Choroid plexus epithelial cell (primary cell): ENCODE measurements at regions not wholly inside any gene's neighbourhood (a gene's known extent, or its start where the extent isn't known, plus 50 kb on each side); places are given as distances from the start of the nearest gene placed in this dataset.
"Not testable (repeated sequence)": the region's sequence is repeated elsewhere in the genome, so short reads cannot be mapped to it uniquely, and the experiment has no call there.

Source experiments
- DNase-seq: peaks from one replicate; pipeline ENCODE4 v3.0.0-alpha.2; 2010; ENCODE audit warnings: low read depth
- H3K4me3 ChIP-seq: 2 replicates; pipeline ENCODE4 v1.5.1; 2011; ENCODE audit warnings: low read depth, mild to moderate bottlenecking, control low read depth, low read length, moderate library complexity
- TF ChIP-seq, protein P1 (sequence below): conservative IDR thresholded peaks from 2 replicates; pipeline ENCODE4 v1.5.1; 2011; ENCODE audit warnings: low read depth, mild to moderate bottlenecking, control low read depth, inconsistent platforms, low read length, moderate library complexity

DNA sequence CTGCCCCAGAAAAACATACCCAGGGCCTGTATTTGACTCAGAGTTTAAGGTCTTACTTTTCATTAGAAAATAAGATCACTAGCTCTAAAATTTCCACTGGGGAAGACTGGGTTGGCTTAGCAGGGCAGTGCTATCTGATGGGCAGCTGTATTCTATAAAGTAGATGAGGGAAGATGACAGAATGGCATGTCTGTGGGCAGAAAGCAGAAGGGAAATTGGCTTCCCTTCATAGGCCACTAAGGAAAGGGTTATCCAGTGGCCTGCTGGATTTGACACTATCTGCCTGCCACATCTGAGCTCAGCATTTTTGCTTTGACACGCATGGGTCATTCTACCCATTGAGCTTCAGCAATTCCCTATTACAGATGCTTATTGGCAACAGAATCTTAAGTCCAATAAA lies 461.3 kb upstream of the RASGRP1 start:
- DNase-seq, result no peak
- no peak overlapping the region for H3K4me3 ChIP-seq
- TF ChIP-seq, protein P1, sequence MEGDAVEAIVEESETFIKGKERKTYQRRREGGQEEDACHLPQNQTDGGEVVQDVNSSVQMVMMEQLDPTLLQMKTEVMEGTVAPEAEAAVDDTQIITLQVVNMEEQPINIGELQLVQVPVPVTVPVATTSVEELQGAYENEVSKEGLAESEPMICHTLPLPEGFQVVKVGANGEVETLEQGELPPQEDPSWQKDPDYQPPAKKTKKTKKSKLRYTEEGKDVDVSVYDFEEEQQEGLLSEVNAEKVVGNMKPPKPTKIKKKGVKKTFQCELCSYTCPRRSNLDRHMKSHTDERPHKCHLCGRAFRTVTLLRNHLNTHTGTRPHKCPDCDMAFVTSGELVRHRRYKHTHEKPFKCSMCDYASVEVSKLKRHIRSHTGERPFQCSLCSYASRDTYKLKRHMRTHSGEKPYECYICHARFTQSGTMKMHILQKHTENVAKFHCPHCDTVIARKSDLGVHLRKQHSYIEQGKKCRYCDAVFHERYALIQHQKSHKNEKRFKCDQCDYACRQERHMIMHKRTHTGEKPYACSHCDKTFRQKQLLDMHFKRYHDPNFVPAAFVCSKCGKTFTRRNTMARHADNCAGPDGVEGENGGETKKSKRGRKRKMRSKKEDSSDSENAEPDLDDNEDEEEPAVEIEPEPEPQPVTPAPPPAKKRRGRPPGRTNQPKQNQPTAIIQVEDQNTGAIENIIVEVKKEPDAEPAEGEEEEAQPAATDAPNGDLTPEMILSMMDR, result no peak

DNA sequence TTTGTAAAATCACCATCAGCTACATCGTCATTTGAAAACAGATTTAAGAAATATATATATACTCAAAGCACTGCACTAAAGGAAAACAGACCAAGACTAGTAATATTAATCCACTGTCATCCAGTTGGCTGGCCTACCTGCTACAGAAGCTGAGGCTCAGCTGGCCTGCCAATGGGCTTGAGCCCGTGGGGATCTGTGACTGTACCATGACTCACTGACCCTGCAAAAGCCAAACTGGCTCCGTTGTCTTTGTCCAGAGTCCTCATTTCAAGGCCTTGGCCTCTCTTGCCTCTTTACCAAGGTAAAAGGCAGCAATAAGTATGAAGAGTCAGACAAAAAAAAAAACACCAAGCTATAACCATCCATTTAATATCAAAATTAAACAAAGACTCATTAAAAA lies 463.5 kb upstream of the RASGRP1 start:
- DNase-seq, result peak; percentile 18

DNA sequence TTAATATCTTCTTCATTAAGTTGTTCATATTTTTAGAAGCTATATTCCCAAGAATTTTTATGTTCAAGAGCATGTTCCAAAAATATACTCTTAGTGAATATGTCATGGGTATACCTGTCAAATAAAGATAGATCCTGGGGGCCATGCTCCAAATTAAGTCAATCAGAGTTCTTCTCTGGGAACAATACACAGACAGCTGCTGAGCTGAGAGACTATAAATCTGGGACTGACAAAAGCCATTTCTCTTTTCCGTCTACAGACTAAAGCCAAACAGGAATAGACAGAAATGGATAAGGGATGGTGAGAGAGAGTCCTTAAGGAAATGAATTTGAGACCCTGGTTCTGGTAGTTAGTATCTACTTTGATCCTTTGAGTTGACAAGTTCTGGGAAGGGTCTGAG lies 465.1 kb upstream of the RASGRP1 start:
- H3K4me3 ChIP-seq, result no peak overlapping the region
- no peak for DNase-seq
- TF ChIP-seq, protein P1, result no peak

More for the DNA sequence above, 463.5 kb upstream of the RASGRP1 start:
- no peak overlapping the region for H3K4me3 ChIP-seq
- TF ChIP-seq, protein P1, result no peak

DNA sequence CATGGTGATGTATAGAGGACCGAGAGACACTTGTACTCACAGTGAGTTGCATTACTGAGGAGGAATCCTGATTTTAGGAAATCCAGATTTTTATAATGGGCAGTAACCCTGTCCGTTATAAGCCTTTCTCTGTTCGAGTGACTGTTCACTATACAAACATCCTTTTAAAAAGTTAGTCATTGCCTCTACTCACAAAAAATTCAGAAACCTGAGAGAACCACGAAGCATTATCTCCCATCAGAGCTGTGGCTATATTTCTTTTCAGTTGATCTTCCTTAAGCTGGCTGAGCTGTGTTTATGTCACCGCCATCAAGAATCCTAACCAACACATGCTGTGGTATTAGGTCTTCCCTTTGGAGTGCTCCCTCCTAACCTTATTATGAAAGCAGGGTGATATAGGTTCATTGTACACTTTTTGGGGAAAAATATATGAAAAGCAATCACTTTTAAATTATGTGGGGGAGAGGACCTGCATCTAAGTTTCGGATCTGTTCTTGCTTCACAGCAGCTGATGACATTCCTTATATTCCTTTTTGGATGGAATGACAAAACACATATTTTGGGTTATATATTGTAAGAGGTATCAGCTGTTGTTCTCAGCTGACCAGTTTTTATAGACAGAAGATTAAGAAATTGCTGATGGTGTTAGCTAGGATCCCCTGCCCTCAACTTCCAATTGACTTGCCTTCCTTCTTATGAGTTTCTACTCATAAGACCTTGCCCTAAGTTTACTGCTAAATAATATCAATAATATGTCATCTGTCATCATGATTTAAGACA lies 465.9 kb upstream of the RASGRP1 start:
- TF ChIP-seq, protein P1, result no peak
- no peak for DNase-seq
- H3K4me3 ChIP-seq, result no peak overlapping the region

DNA sequence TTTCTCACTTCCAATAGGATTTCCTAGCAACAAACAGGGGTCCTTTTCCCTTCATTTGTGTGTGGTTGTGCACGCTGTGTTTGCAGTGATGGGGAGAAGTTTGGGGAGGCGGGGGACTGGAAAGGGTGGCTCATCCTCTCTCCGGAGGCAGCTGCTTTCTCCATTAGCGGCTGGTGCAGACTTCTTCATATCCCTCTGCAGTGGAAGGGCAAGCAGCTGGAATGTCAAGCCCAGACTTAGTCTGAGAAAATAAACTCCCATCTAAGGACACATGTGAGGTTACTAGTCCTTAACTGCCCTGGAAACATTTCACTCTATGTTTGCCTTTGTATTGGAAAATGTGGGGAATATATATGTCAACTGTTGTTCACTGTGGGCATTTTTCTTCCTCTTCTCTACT lies 467.0 kb upstream of the RASGRP1 start:
- DNase-seq, result no peak
- no peak overlapping the region for H3K4me3 ChIP-seq
- TF ChIP-seq, protein P1, result no peak

DNA sequence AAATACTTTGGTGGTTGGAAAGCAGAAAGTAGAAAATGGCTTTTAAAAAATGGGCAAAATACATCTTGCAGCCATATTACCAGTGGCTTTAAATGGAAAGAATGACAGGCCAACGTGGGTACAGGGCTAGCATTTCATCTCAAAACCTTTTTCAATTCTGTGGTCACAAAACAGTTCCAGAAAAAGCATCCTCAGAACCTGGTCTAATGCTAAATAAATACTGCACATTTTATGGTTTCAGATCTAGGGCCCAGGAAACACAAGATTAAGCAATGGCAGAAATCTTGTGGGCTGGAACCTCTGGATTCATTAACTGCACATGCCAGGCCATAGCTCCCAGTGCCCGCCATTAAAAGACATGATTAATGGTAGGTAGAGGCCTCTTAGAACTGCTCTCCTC lies 470.2 kb upstream of the RASGRP1 start:
- TF ChIP-seq, protein P1, result no peak
- no peak for DNase-seq
- H3K4me3 ChIP-seq, result no peak overlapping the region

DNA sequence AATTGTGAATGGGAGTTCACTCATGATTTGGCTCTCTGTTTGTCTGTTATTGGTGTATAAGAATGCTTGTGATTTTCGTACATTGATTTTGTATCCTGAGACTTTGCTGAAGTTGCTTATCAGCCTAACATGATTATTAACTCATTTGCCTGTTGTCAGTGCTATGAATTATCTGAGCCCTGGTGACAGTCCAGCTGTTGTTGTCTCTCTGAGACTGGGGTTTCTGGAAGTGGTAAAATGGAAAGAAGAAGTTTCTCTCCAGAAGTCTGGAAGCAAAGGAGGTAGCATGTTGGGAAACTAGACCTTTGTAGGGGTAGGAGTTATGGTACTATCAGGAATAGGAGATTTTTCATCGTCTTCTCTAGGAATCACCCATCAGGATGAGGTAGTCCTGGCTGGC lies 473.0 kb upstream of the RASGRP1 start:
- H3K4me3 ChIP-seq, DNase-seq: not testable (repeated sequence)
